ENCODE measurements at regions not wholly inside any gene's neighbourhood (a gene's known extent, or its start where the extent isn't known, plus 50 kb on each side); places are given as distances from the start of the nearest gene placed in this dataset.
"Not testable (repeated sequence)": the region's sequence is repeated elsewhere in the genome, so short reads cannot be mapped to it uniquely, and the experiment has no call there.

DNA sequence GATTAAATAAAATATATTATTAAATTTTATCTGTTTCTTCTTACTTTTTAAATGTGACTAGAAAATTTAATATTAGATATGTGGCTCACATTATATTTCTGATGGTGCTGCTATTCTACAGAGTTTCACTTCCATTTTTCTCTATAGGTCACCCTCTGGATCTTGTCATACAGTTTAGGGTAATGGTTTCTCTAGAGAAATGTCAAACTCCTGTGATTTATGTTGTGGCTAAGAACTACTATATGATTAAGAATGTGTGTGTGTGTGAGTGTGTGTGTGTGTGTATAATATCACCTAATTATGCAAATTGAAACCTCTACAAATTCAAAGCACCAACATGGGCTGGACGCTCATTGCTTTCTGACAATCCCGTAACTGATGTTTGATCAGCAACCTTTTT, 325.9 kb downstream of the ADAMTS20 start:
- BruUV-seq (replicated peaks): no TSS peak

DNA sequence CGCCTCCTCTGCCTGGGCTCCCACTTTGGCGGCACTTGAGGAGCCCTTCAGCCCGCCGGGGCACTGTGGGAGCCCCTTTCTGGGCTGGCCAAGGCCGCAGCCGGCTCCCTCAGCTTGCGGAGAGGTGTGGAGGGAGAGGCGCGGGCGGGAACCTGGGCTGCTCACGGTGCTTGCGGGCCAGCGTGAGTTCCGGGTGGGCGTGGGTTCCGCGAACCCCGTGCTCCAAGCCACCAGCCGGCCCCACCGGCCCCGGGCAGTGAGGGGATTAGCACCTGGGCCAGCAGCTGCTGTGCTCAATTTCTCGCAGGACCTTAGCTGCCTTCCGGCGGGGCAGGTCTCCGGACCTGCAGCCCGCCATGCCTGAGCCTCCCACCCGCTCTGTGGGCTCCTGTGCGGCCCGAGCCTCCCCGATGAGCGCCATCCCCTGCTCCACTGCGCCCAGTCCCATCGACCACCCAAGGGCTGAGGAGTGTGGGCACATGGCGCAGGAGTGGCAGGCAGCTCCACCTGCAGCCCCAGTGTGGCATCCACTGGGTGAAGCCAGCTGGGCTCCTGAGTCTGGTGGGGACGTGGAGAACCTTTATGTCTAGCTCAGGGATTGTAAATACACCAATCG, 327.7 kb downstream of the ADAMTS20 start:
- CTCF ChIA-PET: interaction anchor here (1.2 kb wide), 1 partner anchor 9 kb away, joined by 3 read pairs; no protein-coding TSS in a partner anchor
- H3K79me2 ChIP-seq (ENCODE audit: control insufficient read depth, insufficient read depth, low read length); H4K20me1 ChIP-seq (replicated peaks; ENCODE audit: control insufficient read depth, extremely low read depth, insufficient read depth, low read length); H2AFZ ChIP-seq (ENCODE audit: low read depth, low read length); BruUV-seq (replicated peaks); H3K4me2 ChIP-seq (ENCODE audit: insufficient read depth, low read length); H3K36me3 ChIP-seq (ENCODE audit: control insufficient read depth in 2 of 2, extremely low read depth in 1 of 2, insufficient read depth in 2 of 2, low read length in 2 of 2); dilution Hi-C loops (cut with MboI; ENCODE audit: extremely low pct_ligation_motif_present, low sequenced_read_pairs); H3K27ac ChIP-seq (ENCODE audit: insufficient read depth, low read depth, low read length); H3K27me3 ChIP-seq (ENCODE audit: control insufficient read depth in 2 of 2, insufficient read depth in 2 of 2, low read length in 2 of 2); intact Hi-C loops (cut with micrococcal nuclease); H3K9me1 ChIP-seq (replicated peaks; ENCODE audit: control insufficient read depth, extremely low read depth, insufficient read depth, low read length); POLR2A ChIA-PET; H3K9ac ChIP-seq (replicated peaks; ENCODE audit: extremely low read depth, insufficient read depth, low read length); H3K4me3 ChIP-seq (replicated peaks in 1 of 3; ENCODE audit: insufficient read depth in 1 of 3, low read depth in 1 of 3, low read length in 3 of 3); H3K9me3 ChIP-seq (replicated peaks; ENCODE audit: control insufficient read depth, insufficient read depth, low read length); DNase-seq (ENCODE audit: low read depth, low spot score); H3K4me1 ChIP-seq (ENCODE audit: control insufficient read depth, extremely low read depth, insufficient read depth, low read length); FAIRE-seq: not testable (repeated sequence)

More for the DNA sequence above, 325.9 kb downstream of the ADAMTS20 start:
- H3K36me3 ChIP-seq (ENCODE audit: control insufficient read depth in 2 of 2, extremely low read depth in 1 of 2, insufficient read depth in 2 of 2, low read length in 2 of 2): no peaks in the 10 kb centered on the region
- TF ChIP-seq POLR2A (IDR thresholded peaks at IDR 0.05; ENCODE audit: low read depth, low read length): no peak
- H3K9me3 ChIP-seq (replicated peaks; ENCODE audit: control insufficient read depth, insufficient read depth, low read length): no peaks in the 10 kb centered on the region
- no peak overlapping the region for H3K4me2 ChIP-seq (ENCODE audit: insufficient read depth, low read length)
- FAIRE-seq (no peak), DNase-seq (ENCODE audit: low read depth, low spot score) (no peak)
- H3K4me3 ChIP-seq (replicated peaks in 1 of 3; ENCODE audit: insufficient read depth in 1 of 3, low read depth in 1 of 3, low read length in 3 of 3): no peak overlapping the region
- ChIA-PET POLR2A (no interaction called here), CTCF (no interaction called here)
- dilution Hi-C loops (cut with MboI; ENCODE audit: extremely low pct_ligation_motif_present, low sequenced_read_pairs) (no loop called here), intact Hi-C loops (cut with micrococcal nuclease) (no loop called here)
- no peak overlapping the region for H3K27ac ChIP-seq (ENCODE audit: insufficient read depth, low read depth, low read length)
- no peaks in the 10 kb centered on the region for H3K79me2 ChIP-seq (ENCODE audit: control insufficient read depth, insufficient read depth, low read length)
- no peaks in the 10 kb centered on the region for H3K9me1 ChIP-seq (replicated peaks; ENCODE audit: control insufficient read depth, extremely low read depth, insufficient read depth, low read length)
- no peak overlapping the region for H2AFZ ChIP-seq (ENCODE audit: low read depth, low read length)
- no peaks in the 10 kb centered on the region for H4K20me1 ChIP-seq (replicated peaks; ENCODE audit: control insufficient read depth, extremely low read depth, insufficient read depth, low read length)
- H3K27me3 ChIP-seq (ENCODE audit: control insufficient read depth in 2 of 2, insufficient read depth in 2 of 2, low read length in 2 of 2): no peaks in the 10 kb centered on the region
- H3K4me1 ChIP-seq (ENCODE audit: control insufficient read depth, extremely low read depth, insufficient read depth, low read length): no peaks in the 10 kb centered on the region
- no peak overlapping the region for H3K9ac ChIP-seq (replicated peaks; ENCODE audit: extremely low read depth, insufficient read depth, low read length)

Measured in endothelial cell of umbilical vein (primary cell).